Nucleus accumbens (tissue), 56 donors: ENCODE measurements at regions not wholly inside any gene's neighbourhood (a gene's known extent, or its start where the extent isn't known, plus 50 kb on each side); places are given as distances from the start of the nearest gene placed in this dataset.

Experiments
- DNase-seq, 56 donors: peaks; one replicate each; lab custom pipeline; 2025; lab: John Stamatoyannopoulos, UW

GRCh38 chr16:87067003-87067556 lies 250.1 kb downstream of the C16orf95 start:
- DNase-seq: no peak

DNA sequence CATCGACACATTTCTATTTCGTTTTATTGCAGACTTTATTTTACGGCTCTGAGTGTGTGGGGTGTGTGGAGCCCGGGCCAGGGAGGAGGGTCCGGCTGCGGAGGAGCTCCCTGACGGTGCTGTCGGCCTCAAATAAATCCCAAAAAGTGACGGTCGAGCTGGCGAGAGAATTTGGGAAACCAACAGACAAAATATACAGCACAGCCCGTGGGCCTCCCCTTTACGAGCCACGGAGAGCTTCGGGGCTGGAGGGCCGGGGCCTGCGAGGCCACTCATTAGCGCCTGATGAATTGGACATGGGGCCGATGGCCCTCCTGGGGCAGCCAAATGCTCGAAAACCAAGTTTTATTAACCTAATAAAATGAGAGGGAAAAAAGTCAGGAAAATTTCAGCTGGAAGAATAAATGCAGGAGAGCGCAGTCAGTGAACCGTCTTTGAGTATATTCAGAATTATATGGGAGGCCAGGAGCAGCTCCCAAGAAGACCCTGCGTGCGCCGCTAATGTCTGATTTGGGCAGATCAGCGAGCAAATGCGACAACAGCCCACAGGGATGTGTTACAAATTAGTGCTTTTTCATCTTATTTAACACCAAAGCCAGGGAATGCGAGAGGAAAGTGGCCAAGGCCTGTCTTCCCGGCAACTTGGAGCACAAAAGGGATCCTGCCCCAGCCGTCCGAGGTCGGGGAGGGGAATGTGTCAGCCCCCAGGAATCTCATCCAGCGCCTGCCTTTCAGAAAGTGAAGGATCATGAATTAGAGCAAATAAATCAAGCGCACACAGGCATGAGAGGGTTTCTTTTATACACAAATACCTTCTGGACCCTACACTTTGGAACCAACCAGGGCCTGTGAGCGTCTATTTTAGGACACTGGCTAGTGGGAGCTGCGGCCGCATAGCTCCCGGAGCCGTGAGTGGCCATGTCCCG lies 249.1 kb downstream of the C16orf95 start:
- no peak for DNase-seq

DNA sequence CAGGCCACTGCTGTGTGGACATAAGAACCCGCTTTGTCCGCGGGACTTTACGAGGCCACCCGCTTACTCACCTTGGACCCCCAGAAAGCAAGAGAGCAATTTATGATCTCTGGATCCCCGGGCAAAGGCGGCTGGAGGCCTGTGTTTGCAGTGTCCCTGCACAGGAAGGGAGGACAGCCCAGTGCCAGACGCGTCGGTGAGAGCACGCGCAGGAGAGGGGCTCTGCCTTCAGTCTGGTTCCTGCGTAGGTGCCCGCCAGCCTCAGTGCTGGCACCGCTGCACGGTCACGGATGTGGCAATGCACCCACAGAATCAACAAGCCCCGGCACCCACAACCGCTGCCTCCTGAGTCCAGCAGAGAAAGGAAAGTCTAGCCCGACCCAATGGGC lies 248.4 kb downstream of the C16orf95 start:
- no peak for DNase-seq

DNA sequence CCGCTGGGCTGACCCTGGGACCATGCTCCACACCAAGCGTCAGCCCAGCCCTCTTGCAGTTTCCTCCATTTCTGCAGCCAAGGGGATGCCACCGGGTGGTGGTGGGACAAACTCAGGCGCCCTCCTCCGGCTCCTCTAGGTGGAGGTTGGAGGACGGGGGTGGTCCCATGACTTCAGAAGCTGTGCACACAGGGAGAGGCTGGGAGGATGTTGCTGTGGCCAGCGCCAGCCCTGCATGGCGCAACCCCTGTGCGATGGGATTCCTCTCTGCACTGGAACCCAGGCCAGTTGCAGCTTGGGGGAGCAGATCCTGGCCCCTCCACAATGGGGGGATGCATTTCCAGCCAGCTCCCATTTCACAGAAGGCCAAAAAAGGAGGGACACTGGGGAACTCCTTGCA lies 246.5 kb downstream of the C16orf95 start:
- DNase-seq: no peak

DNA sequence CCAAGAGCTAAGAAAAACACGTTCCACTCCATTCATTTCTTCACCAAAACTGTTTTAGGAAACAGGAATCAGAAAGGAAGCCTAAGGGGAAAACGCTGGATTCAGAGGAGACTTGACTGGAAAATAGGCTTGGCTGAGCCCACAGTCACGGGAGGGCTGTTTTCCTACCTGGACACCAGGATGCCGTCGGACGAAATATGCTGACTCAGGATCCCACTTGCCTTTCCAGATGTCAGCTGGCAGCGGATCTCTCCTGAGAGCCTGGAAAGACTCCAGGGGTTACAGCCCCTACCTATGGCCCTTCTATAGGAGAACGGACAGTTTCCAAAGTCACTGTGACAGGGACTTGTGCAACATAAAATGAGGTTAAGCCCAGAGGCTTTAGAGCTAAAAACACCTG lies 245.1 kb downstream of the C16orf95 start:
- no peak for DNase-seq

DNA sequence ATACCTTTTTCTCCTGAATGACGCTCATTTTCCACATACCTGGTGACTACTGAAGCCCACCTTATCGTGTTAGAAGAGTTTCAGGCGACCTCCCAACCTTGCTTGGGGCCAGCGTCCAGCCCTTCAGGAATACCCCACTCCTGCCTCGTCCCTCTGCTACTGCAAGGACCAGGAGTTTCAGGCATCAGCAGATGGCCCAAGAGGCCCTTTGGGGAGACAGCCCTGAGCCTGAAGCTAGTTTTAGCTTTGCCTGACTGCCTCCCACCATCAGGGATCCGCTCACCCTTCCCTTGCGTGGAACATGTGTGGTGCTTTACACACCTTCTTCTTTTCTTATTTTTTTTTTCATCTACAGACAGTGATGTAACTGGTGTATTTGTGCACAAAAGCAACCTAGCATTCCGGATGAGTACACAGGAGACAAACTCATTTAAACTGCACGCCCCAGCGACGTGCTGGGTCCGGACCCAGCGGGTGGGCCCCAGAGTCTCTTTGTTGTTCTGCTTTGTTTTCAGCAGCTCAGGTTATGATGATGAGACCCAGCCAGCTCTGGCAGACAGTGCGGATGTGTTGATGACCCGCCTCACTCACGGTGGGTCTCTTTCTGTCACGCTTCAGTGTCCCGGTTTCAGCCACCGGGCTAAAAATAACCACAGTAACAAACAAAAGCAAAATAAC lies 242.4 kb downstream of the C16orf95 start:
- no peak for DNase-seq

DNA sequence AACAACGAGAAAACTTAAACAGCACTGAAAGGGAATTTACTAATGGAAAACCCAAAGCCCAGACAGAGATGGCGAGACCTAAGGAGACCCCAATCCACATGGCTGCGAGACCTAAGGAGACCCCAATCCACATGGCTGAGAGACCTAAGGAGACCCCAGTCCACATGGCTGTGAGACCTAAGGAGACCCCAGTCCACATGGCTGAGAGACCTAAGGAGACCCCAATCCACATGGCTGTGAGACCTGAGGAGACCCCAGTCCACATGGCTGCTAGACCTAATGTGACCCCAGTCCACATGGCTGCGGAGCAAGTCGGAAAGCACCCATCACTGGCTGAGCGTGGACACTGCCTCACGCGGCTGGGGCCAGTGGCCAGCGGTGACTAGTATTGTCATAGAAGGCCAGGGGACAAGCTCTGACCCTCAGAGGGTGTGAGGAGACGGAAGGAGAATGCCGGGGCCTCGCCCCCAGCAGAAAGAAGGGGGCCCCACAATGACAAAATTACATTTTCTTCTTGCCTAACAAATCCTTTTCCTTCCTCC lies 241.8 kb downstream of the C16orf95 start:
- no peak for DNase-seq

GRCh38 chr16:87076331-87076949 lies 240.8 kb downstream of the C16orf95 start:
- no peak for DNase-seq

DNA sequence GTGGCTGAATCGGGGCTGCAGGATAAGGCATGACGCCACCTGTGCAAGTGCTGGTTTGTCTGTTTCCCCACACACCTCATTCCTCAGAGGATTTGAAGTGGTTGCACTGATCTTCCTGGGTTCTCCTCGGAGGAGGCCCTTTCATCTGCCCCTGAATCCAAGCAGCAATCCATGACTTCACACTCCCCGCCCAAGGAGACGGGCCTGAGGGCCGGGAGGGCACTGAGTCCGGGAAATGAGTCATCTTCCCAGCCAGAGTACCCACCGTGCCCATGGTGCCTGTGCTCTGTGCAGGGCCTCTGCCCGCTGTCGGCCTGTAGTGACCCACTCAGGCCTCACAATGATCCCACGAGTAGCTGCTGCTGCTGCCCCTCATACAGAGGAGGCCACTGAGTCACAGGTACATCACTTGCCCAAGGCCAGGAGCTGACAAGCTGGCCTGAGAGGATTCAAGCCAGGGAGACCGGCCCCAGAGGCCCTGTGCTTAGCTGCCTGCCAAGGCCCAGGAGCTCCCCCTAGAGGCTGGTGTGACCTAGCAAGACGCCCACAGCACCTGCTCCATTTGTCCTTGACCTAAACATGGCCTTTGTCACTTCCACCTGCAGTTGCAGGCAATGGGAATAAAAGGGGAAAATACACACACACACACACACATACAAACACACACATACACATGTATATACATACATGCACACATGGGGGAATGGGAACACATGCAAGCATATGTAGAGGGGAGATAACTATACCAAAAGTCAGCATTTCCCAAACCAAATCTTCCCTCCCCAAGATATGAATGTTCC lies 240.0 kb downstream of the C16orf95 start:
- peak in 4 of 56 donors; percentile 2 to 27 (median 18) for DNase-seq

GRCh38 chr16:87077750-87078127 lies 239.5 kb downstream of the C16orf95 start:
- no peak for DNase-seq

GRCh38 chr16:87080571-87081167 lies 236.5 kb downstream of the C16orf95 start:
- no peak for DNase-seq

DNA sequence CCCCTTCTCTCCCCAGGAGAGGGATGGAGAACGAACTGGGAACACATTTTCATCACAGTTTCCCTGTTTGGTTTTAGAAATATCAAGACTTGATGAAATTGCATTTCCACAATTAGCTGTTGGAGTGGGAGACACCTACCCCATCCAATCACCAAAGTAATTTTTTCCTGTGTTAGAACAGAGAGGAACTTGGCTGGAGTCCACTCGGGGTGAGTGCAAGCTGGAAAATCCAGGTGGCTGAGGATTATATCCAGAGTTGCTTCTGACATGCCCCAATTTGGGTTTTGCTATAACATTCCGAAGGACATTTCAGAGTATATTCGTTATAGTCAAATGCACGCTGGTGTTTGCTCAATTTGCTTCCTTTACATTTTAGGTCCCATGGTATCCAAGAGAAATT lies 231.8 kb downstream of the C16orf95 start:
- DNase-seq: no peak

DNA sequence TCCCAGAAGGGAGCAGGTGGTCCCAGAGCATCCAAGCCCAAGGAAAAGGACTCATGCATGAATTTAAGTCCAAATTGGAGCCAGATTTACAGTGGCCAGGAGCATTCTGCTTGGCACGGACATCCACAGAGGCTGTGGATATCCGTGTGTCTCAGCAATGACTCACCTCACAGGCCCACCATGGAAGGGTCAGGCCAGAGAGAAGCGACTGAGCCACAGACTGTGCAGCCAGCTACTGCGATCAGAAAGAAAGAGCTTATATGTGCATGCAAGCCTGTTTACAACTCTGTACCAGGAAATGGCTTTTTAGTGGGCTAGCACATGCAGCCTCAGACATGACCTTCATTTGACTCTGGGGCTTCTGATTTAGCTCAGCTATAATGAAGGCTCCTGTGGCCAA lies 231.0 kb downstream of the C16orf95 start:
- no peak for DNase-seq

GRCh38 chr16:87086575-87086974 lies 230.6 kb downstream of the C16orf95 start:
- DNase-seq: no peak

GRCh38 chr16:87092958-87093357 lies 224.2 kb downstream of the C16orf95 start:
- no peak for DNase-seq

GRCh38 chr16:87093804-87094555 lies 223.2 kb downstream of the C16orf95 start:
- no peak for DNase-seq

DNA sequence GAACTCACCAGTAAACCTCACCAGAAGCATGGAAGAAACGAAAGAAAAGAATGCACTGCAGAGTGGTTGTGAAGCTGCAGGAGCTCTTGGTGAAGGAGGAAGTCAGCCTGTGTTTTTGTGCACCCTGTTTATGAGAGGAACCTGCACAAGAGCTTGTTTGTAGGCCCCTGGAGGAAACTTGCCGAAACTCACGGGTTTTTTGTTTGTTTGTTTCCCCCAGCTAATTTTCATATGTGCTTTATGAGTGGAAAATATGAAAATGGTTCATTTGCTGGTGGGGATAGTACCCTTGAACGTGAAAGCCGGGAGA lies 222.7 kb downstream of the C16orf95 start:
- no peak for DNase-seq

DNA sequence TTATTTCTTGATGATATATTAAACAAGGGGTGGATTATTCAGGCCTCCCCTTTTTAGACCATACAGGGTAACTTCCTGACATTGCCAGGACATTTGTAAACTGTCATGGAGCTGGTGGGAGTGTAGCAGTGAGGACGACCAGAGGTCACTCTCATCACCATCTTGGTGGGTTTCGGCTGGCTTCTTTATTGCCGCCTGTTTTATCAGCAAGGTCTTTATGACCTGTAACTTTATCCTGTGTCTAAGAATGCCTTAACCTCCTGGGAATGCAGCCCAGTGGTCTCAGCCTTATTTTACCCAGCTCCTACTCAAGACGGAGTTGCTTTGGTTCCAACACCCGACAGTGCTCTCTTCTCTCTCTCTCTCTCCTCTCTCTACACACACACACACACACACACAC lies 221.9 kb downstream of the C16orf95 start:
- no peak for DNase-seq

- DNase-seq: no peak
Observed at GRCh38 chr16:87096746-87097333, 220.4 kb downstream of the C16orf95 start.
